Caki2 (cell line): ENCODE measurements at regions not wholly inside any gene's neighbourhood (a gene's known extent, or its start where the extent isn't known, plus 50 kb on each side); places are given as distances from the start of the nearest gene placed in this dataset.
"Not testable (repeated sequence)": the region's sequence is repeated elsewhere in the genome, so short reads cannot be mapped to it uniquely, and the experiment has no call there.

Experiments used
- DNase-seq: peaks from one replicate; pipeline ENCODE4 v3.0.0-alpha.2; 2015; ENCODE audit warnings: low read depth
- in situ Hi-C: cut with HindIII; loops from 2 replicates; pipeline ENCODE4 v1.10.0; 2016; ENCODE audit warnings: low sequenced_read_pairs, low pct_unique_long_range_greater_than_20kb, mixed read lengths

- in situ Hi-C loops, result no loop called here
- DNase-seq, result no peak
These were observed 135.1 kb upstream of the IRX2 start for GRCh38 chr5:2886531-2886930.

GRCh38 chr5:2883771-2884170, 132.3 kb upstream of the IRX2 start:
- in situ Hi-C loops, result no loop called here
- no peak for DNase-seq

GRCh38 chr5:2879701-2880100, 128.2 kb upstream of the IRX2 start:
- DNase-seq, result no peak
- in situ Hi-C loops, result no loop called here

- no peak for DNase-seq
- in situ Hi-C loops, result no loop called here
These were observed 126.0 kb upstream of the IRX2 start for GRCh38 chr5:2877522-2877921.

- no peak for DNase-seq
- in situ Hi-C loops, result no loop called here
These were observed 124.7 kb upstream of the IRX2 start for GRCh38 chr5:2876183-2876582.

GRCh38 chr5:2874099-2874498, 122.6 kb upstream of the IRX2 start:
- in situ Hi-C loops, result no loop called here

GRCh38 chr5:2872676-2873075, 121.2 kb upstream of the IRX2 start:
- in situ Hi-C loops, result no loop called here
- no peak for DNase-seq

More at GRCh38 chr5:2874099-2874498, 122.6 kb upstream of the IRX2 start:
- no peak for DNase-seq

- in situ Hi-C loops, result no loop called here
- DNase-seq, result no peak
These were observed 119.8 kb upstream of the IRX2 start for GRCh38 chr5:2871282-2871681.

- in situ Hi-C loops, result no loop called here
- DNase-seq, result no peak
These were observed 118.0 kb upstream of the IRX2 start for GRCh38 chr5:2869471-2869870.

- DNase-seq, result no peak
- in situ Hi-C loops, result no loop called here
These were observed 116.0 kb upstream of the IRX2 start for GRCh38 chr5:2867373-2867933.

GRCh38 chr5:2866662-2867372, 115.3 kb upstream of the IRX2 start:
- in situ Hi-C loops, result no loop called here
- no peak for DNase-seq

- in situ Hi-C loops, result no loop called here
These were observed 114.4 kb upstream of the IRX2 start for GRCh38 chr5:2865856-2866255.

GRCh38 chr5:2864515-2865105, 113.1 kb upstream of the IRX2 start:
- in situ Hi-C loops, result no loop called here
- no peak for DNase-seq

More at GRCh38 chr5:2865856-2866255, 114.4 kb upstream of the IRX2 start:
- DNase-seq, result no peak

GRCh38 chr5:2863675-2864433, 112.4 kb upstream of the IRX2 start:
- in situ Hi-C loops, result no loop called here
- no peak for DNase-seq

GRCh38 chr5:2863133-2863532, 111.7 kb upstream of the IRX2 start:
- in situ Hi-C loops, result no loop called here
- no peak for DNase-seq

GRCh38 chr5:2862176-2862575, 110.7 kb upstream of the IRX2 start:
- in situ Hi-C loops, result not testable (repeated sequence)

GRCh38 chr5:2861605-2862004, 110.1 kb upstream of the IRX2 start:
- no peak for DNase-seq
- in situ Hi-C loops, result no loop called here

More at GRCh38 chr5:2862176-2862575, 110.7 kb upstream of the IRX2 start:
- not testable (repeated sequence) for DNase-seq

GRCh38 chr5:2860101-2860500, 108.6 kb upstream of the IRX2 start:
- DNase-seq, result no peak
- in situ Hi-C loops, result no loop called here

- in situ Hi-C loops, result no loop called here
- no peak for DNase-seq
These were observed 106.4 kb upstream of the IRX2 start for GRCh38 chr5:2857837-2858236.
